ENCODE measurements at regions not wholly inside any gene's neighbourhood (a gene's known extent, or its start where the extent isn't known, plus 50 kb on each side); places are given as distances from the start of the nearest gene placed in this dataset.
"Not testable (repeated sequence)": the region's sequence is repeated elsewhere in the genome, so short reads cannot be mapped to it uniquely, and the experiment has no call there.

DNA sequence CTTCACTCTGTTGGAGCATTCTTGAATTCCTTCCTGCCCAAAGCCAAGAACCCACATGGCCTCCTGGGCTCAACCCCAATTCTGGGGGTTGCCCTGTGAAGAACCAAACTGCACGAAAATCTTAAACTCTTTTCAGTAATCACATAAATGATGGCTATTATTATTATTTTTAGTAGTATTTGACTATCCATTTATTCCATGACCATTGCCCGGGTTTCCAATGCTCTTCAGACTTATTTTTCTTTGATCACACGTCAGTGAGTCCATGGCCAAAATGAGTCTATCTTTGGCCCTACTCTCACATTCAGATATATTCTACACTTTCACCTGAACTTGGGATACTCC, 185.9 kb downstream of the AVL9 start:
- no peak for DNase-seq (ENCODE audit: low read depth in 3 of 3)

DNA sequence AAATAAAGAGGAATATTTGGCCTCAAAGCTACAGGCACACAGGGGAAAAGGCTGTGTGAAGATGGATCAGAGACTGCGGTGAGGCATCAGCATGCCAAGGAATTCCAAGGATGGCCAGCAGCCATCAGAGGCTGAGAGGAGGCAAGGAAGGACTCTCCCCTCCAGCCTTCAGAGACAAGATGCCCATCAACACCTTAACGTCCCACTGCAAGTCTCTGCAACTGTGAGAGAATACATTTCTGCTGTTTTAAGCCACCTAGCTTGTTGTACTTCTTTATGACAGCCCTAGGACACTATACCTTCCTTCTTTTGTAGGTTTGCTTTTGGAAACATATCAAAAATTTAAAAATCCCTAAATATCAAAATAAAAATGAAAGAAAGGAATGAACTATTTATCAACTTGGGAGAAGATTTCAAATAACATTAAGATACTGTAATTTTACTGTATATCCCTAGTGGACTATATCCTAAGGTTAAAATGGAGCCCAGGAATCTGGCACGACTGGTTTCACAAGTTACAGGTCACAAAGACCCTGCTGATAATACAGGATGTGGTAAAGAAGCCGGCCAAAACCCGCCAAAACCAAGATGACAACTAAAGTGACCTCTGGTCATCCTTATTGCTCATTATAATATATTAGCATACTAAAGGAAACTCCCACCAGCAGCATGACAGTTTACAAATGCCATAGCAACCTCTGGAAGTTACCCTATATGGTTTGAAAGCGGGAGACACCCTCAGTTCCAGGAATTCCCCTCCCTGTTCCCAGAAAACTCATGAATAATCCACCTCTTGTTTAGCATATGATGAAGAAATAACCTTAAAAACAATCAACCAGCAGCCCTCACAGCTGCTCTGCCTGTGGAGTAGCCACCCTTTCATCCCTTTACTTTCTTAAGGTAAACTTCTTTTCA, 185.2 kb downstream of the AVL9 start:
- DNase-seq (ENCODE audit: low read depth in 3 of 3): no peak

DNA sequence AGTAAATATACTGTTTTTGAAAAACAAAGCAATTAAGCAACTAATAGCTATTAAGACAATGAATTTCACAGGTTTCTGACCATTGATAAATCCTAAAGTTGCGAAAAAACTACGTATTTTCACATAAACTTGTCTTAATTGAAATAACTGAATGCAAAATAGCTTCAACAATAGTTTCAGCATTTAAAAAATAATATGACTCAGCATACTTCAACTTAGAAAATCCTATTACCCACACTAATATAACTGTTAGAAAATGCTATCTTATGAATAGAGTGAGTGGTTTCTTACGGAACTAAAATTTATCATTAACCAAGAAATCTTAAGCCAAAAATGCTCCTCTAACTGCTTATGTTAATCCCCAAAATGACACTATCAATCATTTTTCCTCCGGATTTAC, 183.9 kb downstream of the AVL9 start:
- no peak for DNase-seq (ENCODE audit: low read depth in 3 of 3)

DNA sequence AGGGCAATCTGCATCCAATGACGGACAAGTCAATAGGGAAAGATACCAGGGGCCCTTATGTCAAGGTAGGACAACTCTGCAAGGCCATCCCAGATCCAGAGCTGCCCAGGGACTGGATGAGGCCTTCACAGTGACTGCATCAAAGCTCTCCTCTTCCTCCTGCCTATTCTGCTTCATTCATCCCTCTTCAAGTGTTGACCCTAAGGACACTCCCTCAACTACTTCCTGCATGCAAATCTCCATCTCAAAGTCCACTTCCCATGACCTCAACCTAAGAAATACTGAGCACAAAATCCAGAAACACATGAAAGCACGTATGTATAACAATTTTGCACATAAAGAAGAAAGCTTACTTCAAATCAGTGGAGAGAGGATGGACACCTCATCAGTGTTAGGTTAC, 182.3 kb downstream of the AVL9 start:
- DNase-seq (ENCODE audit: low read depth in 3 of 3): no peak

DNA sequence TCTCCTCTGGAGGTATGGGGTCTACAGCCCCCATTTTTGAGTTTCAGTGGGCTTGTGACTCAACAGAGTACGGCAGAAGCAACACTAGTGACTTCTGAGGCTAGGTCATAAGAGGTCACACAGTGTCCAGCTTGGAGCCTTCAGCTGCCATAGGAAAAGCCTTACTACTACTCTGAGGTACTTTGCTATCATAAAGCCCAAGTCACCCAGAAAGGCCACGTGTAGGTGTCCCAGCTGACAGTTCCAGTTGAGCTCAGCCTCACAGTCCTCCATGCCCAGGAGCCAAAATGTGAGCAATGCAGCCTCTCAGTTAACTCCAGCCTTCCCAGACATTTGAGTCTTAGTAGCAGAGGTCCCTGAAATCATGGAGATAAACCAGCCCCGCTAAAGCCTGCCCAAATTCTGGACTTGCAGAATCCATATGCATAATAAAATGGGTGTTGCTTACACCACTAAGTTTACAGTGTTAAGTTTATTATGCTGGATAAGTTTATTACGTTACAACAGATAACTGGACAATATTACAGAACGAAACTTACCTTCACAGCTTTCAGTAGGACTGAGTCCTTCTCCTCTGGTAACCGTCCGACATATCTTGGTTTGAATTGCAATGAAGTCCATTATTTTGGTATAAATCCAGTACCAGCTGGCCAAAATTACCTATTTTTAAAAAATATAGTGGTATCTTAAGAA, 181.1 kb downstream of the AVL9 start:
- no peak for DNase-seq (ENCODE audit: low read depth in 3 of 3)

DNA sequence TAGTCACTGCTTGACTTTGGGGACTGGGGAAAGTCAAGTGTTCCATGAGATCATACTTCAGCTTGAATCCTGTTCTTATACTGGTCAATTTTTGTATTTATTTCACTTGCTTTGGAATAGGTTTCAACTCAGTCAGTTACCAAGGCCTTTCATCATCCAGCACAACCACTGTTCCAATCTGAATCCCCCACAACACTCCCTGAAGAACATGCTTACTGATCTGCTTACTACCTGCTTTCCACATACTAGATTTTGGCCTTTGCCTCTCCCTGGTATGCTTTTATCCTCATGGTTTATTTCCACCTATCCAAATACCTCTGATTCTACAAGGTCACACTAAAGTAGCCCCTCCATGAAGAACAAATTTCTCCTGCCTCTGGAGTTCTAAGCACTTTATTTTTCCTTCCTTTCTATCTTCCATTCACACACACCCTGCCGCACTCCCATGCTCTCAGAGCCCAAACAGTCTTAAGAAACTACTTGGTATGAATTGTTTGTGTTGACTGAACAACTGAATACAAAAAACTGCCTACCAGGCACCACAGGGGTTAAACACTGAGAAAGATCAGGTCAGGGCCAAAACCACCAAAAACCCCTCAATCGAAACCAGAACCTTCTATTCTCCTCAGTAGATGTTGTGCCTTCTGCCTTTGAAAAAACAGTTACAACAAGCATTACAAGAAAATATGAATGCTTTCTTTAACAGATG, 178.1 kb downstream of the AVL9 start:
- no peak for DNase-seq (ENCODE audit: low read depth in 3 of 3)

DNA sequence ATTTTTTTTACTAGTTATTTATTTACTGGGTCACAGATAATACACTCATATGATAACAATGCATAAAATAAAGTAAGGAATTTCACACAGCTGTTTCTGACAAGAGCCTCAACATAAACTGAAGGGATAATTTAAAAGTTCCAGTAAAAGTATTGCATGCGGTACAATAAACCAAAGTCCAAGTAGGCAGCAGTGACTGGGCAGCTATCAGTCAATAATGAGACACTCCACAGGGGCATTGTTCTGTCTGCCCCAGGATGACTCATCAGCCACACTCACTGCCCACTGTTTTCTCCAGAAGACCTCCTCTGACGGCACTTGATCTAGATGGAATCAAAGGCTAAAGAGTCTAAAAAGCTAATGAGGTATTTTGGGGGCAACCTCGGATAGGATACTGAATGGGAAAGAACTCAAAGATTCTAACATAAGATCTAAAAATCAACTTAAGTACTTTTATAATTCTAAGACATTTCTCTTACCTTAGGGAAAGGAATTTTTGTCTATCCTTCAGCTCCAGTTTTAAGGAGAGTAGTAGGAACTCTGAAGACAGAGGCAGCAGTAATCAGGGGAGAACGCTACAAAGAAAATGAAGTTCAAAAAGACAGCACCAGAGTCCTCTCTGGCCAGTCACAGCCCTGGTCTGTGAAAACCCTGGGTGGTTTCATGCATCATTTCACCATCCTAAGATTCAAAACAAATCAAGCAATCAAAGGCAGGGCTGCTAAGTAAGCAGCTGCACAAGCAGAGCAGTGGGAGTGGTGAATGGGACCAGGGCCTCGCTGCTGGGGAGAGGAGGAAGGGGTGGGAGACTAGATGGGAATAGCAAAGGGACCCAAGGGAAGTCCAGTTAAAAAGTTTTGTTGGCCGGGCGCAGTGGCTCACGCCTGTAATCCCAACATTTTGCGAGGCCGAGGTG, 175.1 kb downstream of the AVL9 start:
- DNase-seq (ENCODE audit: low read depth in 3 of 3): no peak

DNA sequence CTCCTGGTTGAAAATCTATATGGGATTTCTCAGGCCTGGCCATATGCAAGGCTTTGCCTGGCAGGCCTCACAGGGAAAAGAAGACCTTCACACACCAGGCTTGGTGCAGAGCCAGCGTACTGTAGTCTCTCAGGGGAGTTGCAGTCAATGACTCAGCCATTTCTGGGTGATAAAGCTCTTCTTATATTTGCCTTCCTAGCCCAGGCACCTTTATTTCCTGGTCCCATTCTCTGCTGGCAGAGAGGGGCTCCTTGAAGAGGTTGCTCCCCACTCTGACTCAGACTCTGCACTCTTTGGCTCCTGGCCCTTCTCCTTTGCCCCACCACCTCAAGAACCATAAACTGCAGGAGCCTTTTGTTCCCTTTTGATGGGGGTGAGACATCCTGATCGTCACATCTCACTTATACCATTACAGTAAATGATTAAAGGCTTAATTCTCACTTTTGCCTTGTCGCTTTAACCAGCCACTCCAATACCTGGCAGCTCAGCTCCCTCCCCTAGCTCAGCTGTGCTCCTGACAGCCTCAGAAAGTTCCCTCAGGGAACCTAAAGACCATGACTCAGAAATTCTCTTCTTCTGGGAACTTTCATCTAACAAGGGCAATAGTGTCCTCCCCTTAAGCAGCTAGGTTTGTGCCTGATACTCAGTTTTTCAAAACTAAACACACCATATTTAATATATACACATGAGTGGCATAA, 174.0 kb downstream of the AVL9 start:
- DNase-seq (ENCODE audit: low read depth in 3 of 3): not testable (repeated sequence)

DNA sequence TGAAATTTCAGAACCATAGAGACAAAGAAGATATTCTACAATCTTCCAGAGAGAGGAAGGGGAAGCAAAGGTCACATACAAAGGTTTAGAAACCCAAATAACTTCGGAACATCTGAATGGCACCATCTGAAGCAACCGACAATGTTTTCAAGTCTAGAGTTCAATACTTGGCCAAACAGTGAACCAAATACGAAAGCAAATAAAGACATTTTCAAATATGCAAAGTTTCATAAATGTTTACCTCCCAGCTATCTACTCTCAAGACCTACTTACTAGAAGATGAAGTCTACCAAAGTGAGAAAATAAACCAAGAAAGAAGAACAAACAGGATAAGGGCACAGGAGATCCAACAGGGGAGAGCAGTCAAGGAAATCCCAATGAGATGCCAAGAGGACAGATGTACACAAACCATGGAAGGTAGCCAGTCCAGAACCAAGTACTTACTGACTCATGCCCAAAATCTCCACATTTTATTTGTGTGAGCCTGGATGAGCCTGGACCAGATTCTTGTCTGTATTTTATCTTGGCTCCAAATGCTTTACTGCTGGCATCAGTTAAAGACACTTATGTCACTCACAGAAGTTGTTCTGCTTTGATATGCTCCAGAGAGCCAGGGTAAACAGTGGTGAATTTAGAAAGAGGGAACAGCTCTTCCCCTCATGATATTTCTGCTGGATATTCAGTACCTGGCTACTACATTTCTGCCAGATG, 173.3 kb downstream of the AVL9 start:
- DNase-seq (ENCODE audit: low read depth in 3 of 3): not testable (repeated sequence)

DNA sequence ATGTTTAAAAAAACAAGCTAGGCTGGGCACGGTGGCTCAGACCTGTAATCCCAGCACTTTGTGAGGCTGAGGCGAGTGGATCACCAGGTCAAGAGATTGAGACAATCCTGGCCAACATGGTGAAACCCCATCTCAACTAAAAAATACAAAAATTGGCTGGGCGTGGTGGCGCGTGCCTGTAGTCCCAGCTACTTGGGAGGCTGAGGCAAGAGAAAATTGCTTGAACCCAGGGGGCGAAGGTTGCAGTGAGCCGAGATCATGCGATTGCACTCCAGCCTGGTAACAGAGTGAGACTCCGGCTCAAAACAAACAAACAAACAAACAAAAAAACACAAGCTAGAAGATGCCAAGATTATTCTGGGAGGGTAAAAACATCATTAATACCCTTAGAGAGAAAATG, 172.3 kb downstream of the AVL9 start:
- DNase-seq (ENCODE audit: low read depth in 3 of 3): not testable (repeated sequence)

DNA sequence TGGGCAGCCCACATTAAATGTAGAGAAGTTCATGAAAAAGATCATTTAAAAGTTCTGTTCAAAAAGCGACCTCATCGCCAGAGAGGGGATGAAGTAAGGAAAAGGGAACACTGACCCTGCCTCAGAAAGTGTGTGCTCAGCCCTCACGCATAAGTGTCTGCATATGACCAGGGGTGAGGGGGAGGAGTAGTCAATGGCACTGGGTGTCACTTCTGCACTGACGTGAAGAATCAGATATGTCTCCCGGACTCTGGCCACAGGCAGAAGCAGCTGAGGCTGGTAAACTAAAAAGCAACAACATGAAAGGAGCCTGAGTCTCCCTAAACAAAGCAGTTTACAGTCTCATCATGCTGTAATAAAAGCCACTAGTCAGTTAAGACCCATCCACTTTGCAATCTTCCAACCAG, 168.5 kb downstream of the AVL9 start:
- not testable (repeated sequence) for DNase-seq (ENCODE audit: low read depth in 3 of 3)

DNA sequence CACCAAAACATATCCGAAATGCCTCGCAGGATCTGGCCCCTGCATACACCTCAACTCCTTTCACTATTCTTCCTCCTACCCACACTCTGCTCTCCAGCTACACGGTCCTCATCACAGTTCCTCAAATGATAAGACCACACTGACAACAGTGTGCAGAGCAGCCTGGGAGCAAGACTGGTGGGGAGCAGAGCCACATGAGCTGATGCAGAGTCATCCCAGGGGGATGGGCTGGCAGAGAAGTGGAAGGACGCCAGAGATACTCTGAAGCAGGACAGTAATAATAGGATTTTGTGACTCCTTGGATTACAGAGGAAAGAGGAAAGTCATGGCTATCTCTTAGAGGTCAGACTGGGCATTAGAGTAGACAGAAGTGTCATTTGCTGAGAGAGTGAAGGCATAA, 167.2 kb downstream of the AVL9 start:
- DNase-seq (ENCODE audit: low read depth in 3 of 3): not testable (repeated sequence)

DNA sequence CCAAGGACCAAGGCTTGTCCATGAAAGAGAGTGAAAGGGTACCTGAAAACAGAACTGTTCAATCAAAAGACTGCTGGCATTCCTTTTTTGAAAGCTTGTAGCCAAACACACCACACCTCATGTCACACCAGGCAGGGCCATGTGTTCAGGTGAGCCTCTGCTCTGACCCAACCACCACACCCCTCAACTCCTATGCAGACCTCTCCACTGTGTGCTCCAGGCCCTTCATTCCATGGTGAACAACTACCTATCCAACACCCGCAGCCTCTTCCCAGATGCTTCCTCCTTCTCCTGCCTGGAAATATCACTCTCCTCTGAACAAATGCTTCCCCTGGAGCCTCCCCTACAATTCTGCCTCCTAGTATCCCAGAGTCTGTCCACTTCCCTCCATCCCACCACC, 166.6 kb downstream of the AVL9 start:
- no peak for DNase-seq (ENCODE audit: low read depth in 3 of 3)

DNA sequence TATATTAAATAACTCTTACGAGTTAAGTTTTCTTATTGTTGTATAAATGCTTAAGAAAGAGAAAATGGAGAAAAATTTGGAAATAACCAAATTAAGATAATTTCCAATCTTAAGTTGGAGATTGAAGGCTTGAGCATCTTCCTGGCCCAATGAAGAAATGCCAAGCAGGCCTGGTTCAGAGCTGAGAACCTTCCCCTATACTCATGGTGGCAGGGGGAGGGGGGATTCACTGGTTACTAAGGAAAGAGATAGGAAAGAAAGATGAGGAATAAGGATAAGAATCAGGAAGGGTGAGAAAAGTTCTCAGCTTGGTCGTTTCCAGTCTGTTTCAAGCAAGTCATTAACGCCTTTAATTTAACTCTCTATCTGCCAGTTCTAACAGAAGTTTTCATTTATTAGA, 166.2 kb downstream of the AVL9 start:
- no peak for DNase-seq (ENCODE audit: low read depth in 3 of 3)

DNA sequence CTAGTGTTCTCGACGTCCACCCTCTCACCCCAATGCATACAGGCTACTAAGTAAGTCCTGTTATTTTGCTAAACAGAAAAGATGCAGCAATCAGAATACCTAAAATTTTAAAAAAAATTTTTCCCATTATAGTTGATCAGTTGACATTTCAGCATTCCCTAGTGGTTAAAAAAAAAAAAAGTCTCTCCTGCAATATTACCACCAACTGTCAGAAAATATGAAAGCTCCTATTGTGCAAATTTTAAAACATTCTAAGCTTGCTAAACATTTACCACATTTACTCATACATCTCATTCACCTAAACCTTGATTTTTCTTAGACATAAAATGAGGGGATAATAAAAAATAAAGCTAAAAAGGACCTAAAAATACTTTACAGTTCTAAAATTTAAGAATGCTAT, 165.6 kb downstream of the AVL9 start:
- DNase-seq (ENCODE audit: low read depth in 3 of 3): no peak

DNA sequence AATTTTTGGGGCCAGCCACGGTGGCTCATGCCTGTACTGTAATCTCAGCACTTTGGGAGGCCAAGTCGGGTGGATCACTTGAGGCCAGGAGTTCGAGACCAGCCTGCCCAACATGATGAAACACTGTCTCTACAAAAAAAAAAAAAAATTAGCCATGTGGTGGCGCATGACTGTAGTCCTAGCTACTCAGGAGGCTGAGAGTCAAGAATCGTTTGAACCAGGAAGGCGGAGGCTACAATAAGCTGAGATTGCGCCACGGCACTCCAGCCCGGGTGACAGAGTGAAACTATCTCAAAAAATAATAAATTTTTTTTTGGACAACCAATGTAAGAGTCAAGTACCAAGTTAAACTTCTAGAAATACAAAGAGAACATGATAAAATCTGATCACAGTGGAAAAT, 164.6 kb downstream of the AVL9 start:
- DNase-seq (ENCODE audit: low read depth in 3 of 3): no peak

DNA sequence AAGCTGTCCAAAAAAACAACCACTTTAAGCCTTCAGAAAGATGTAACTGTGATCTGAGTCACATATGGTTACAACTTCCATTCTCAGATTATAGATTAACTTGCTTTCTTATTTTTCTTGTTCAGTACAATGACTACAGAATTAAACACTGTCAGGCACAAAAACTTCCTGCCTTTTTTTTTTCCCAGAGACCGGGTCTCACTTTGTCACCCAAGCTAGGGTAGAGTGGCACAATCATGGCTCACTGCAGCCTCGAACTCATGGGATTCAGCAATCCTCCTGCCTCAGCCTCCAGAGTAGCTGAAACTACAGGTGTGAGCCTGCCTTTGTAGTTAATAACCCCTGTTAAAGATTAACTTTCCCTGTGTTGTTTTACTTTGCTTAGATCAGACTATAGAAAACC, 163.2 kb downstream of the AVL9 start:
- DNase-seq (ENCODE audit: low read depth in 3 of 3): no peak

DNA sequence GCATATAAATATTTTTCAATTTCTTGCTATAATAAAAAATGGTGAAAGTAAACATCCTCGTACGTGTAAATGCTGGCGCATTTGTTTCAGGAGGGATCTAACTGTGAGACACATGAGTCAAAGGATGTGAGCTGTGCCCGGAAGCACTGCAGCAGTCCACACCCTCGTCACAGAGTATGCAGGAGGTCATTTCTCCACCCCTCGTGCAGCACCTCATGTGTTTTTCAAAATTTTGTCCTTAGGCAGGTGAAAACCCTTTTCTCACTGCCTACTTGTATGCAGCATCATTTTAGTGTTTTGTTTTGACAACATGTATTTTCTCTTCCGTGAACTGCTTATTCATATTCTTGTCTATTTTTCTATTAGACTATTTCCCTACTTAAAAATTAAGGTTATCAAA, 162.7 kb downstream of the AVL9 start:
- no peak for DNase-seq (ENCODE audit: low read depth in 3 of 3)

DNA sequence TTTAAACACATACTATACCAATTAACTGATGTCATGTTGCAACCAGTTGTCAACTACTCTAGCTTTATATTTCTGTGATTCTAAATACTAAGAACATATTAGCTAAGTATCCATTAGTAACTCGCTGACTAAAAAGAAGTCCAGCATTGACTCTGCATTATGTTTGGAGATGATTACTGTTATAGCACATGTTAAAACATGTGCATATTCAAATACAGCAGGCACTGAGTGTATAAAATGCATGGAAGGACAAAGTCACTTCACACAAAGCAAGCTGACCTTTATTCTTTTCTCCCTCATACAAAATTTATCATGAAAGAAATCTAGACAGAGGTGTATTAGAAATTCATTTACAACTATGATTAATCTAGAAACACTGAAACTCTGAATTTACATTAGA, 159.3 kb downstream of the AVL9 start:
- not testable (repeated sequence) for DNase-seq (ENCODE audit: low read depth in 3 of 3)

DNA sequence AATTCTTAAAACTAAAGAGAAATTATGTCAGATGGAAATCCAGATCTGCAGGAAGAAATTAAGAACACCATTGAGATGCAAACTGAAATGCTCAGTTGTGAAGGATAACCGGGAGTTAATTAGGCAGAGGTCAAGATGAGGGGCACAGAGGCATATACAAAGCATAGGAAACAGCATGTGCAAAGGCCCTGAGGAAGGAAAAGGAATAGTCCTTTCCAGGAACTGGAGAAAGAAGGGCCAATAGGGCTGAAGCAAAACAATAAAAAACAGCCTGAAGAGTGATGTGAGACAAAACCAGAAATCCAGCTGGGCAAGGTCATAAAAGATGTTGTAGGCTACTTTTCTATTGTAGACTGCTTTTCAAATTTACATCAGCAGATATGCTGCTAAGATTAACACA, 155.1 kb downstream of the AVL9 start:
- DNase-seq (ENCODE audit: low read depth in 3 of 3): not testable (repeated sequence)

All from stimulated activated CD4-positive, alpha-beta T cell treated with anti-CD3 and anti-CD28 coated beads, TNF-alpha, amount 100 ng/mL, for 4 hours (primary cell).